Astrocyte of the cerebellum (primary cell): ENCODE measurements at regions not wholly inside any gene's neighbourhood (a gene's known extent, or its start where the extent isn't known, plus 50 kb on each side); places are given as distances from the start of the nearest gene placed in this dataset.

Experiments used
- DNase-seq: peaks from one replicate; pipeline ENCODE4 v3.0.0-alpha.2; 2011; ENCODE audit warnings: low read depth
- H3K4me3 ChIP-seq: 2 replicates; pipeline ENCODE4 v1.5.1; 2011; ENCODE audit warnings: mild to moderate bottlenecking, low read depth, low read length, moderate library complexity
- CTCF ChIP-seq: IDR thresholded peaks from 2 replicates; pipeline ENCODE4 v1.5.1; 2012; ENCODE audit warnings: low read length, low read depth, moderate library complexity, mild to moderate bottlenecking; ENCODE audit errors: missing control alignments
- in situ Hi-C: cut with HindIII; loops from 2 replicates; pipeline ENCODE4 v1.10.0; 2017; ENCODE audit warnings: low sequenced_read_pairs

GRCh38 chr15:93209690-93210445 is 120.9 kb upstream of the RGMA start:
- DNase-seq: no peak
- in situ Hi-C loops: no loop called here
- TF ChIP-seq CTCF: no peak
- H3K4me3 ChIP-seq: no peak overlapping the region

- DNase-seq: no peak
- TF ChIP-seq CTCF: no peak
- no peak overlapping the region for H3K4me3 ChIP-seq
- in situ Hi-C loops: no loop called here
Measured at GRCh38 chr15:93206893-93207292, 117.9 kb upstream of the RGMA start.

- H3K4me3 ChIP-seq: no peak overlapping the region
- no peak for TF ChIP-seq CTCF
- DNase-seq: no peak
- in situ Hi-C loops: no loop called here
Measured at GRCh38 chr15:93205413-93205812, 116.4 kb upstream of the RGMA start.

GRCh38 chr15:93203036-93203435 is 114.0 kb upstream of the RGMA start:
- in situ Hi-C loops: no loop called here
- TF ChIP-seq CTCF: no peak
- no peak overlapping the region for H3K4me3 ChIP-seq
- no peak for DNase-seq

- in situ Hi-C loops: no loop called here
- no peak overlapping the region for H3K4me3 ChIP-seq
- TF ChIP-seq CTCF: no peak
- no peak for DNase-seq
Measured at GRCh38 chr15:93202405-93202804, 113.4 kb upstream of the RGMA start.

- H3K4me3 ChIP-seq: no peak overlapping the region
- no peak for DNase-seq
- TF ChIP-seq CTCF: no peak
- in situ Hi-C loops: no loop called here
Measured at GRCh38 chr15:93201940-93202339, 112.9 kb upstream of the RGMA start.
